Upper lobe of left lung (tissue), 4 donors: ENCODE measurements at regions not wholly inside any gene's neighbourhood (a gene's known extent, or its start where the extent isn't known, plus 50 kb on each side); places are given as distances from the start of the nearest gene placed in this dataset.

ENCODE experiments used
- EP300 ChIP-seq, 4 donors: sonication (generic); formaldehyde crosslinking; IDR thresholded peaks; one replicate each; pipeline ENCODE4 v1.5.1; 2017; ENCODE audit warnings: antibody characterized with exemption in 4 of 4, control low read depth in 2 of 4
- POLR2A ChIP-seq, 4 donors: fragments of 450-650 bp; IDR thresholded peaks; one replicate each; pipeline ENCODE4 v1.5.1; 2016 to 2017; ENCODE audit warnings: antibody characterized with exemption in 4 of 4, mild to moderate bottlenecking in 2 of 4
- TF ChIP-seq, protein P1 (sequence below), 6 experiments: fragments of 450-650 bp in 4 of 6; fragments of 200-600 bp in 2 of 6; sonication (generic) in 2 of 6; IDR thresholded peaks; one replicate each; pipeline ENCODE4 v1.5.1; 2016 to 2019; ENCODE audit warnings: antibody characterized with exemption in 6 of 6

GRCh38 chr5:165626161-165626560, 2120.7 kb downstream of the MAT2B start:
- TF ChIP-seq, protein P1, sequence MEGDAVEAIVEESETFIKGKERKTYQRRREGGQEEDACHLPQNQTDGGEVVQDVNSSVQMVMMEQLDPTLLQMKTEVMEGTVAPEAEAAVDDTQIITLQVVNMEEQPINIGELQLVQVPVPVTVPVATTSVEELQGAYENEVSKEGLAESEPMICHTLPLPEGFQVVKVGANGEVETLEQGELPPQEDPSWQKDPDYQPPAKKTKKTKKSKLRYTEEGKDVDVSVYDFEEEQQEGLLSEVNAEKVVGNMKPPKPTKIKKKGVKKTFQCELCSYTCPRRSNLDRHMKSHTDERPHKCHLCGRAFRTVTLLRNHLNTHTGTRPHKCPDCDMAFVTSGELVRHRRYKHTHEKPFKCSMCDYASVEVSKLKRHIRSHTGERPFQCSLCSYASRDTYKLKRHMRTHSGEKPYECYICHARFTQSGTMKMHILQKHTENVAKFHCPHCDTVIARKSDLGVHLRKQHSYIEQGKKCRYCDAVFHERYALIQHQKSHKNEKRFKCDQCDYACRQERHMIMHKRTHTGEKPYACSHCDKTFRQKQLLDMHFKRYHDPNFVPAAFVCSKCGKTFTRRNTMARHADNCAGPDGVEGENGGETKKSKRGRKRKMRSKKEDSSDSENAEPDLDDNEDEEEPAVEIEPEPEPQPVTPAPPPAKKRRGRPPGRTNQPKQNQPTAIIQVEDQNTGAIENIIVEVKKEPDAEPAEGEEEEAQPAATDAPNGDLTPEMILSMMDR (IDR thresholded peaks at IDR 0.05), result no peak
- TF ChIP-seq EP300 (IDR thresholded peaks at IDR 0.05) (no peak), POLR2A (IDR thresholded peaks at IDR 0.05) (no peak)
